ENCODE measurements at regions not wholly inside any gene's neighbourhood (a gene's known extent, or its start where the extent isn't known, plus 50 kb on each side); places are given as distances from the start of the nearest gene placed in this dataset.

- no peaks in the 10 kb centered on the region for H3K4me1 ChIP-seq (ENCODE audit: control insufficient read depth, low read depth, low read length)
- no CpG with 5 or more reads among the region's 6 CpGs for WGBS (ENCODE audit: extremely low coverage, insufficient coverage, low lambda C conversion rate)
- H4K8ac ChIP-seq (ENCODE audit: low read depth, low read length) = no peak overlapping the region
- H2BK120ac ChIP-seq (ENCODE audit: low read depth, low read length) = no peak overlapping the region
- no peak for DNase-seq
- H3K4ac ChIP-seq (ENCODE audit: low read depth, low read length) = no peak overlapping the region
- no peaks in the 10 kb centered on the region for H3K79me1 ChIP-seq (ENCODE audit: low read length)
- H3K27me3 ChIP-seq (ENCODE audit: insufficient read depth, low read length, poor library complexity) = no peaks in the 10 kb centered on the region
- H2BK5ac ChIP-seq (ENCODE audit: low read length) = no peak overlapping the region
- no peaks in the 10 kb centered on the region for H3K36me3 ChIP-seq (ENCODE audit: control insufficient read depth, insufficient read depth, low read length)
- no peak overlapping the region for H4K5ac ChIP-seq (ENCODE audit: low read length)
- no peak overlapping the region for H3K4me3 ChIP-seq (ENCODE audit: low read length)
- no peaks in the 10 kb centered on the region for H3K79me2 ChIP-seq (ENCODE audit: control insufficient read depth, insufficient read depth, low read length)
- no peak overlapping the region for H3K18ac ChIP-seq (ENCODE audit: low read length)
- H2BK15ac ChIP-seq (replicated peaks; ENCODE audit: low read depth) = no peak overlapping the region
- no peak overlapping the region for H3K23ac ChIP-seq (ENCODE audit: low read length)
- no peak overlapping the region for H3K56ac ChIP-seq (ENCODE audit: low read length)
- H3K4me2 ChIP-seq (ENCODE audit: low read length) = no peak overlapping the region
- no peak overlapping the region for H3K9ac ChIP-seq (ENCODE audit: low read length)
- no peak overlapping the region for H3K27ac ChIP-seq (ENCODE audit: low read depth, low read length)
- no peak overlapping the region for H2AK5ac ChIP-seq (ENCODE audit: low read length)
These were observed 133.6 kb upstream of the FAM9C start for GRCh38 chrX:13177921-13178566.

GRCh38 chrX:13175056-13175455 is 130.6 kb upstream of the FAM9C start:
- DNase-seq = no peak
- Histone ChIP-seq H3K36me3 (ENCODE audit: control insufficient read depth, insufficient read depth, low read length) (no peaks in the 10 kb centered on the region), H3K9ac (ENCODE audit: low read length) (no peak overlapping the region), H3K4ac (ENCODE audit: low read depth, low read length) (no peak overlapping the region), H3K4me2 (ENCODE audit: low read length) (no peak overlapping the region), H3K56ac (ENCODE audit: low read length) (no peak overlapping the region), H2BK5ac (ENCODE audit: low read length) (no peak overlapping the region), H2BK15ac (replicated peaks; ENCODE audit: low read depth) (no peak overlapping the region), H3K18ac (ENCODE audit: low read length) (no peak overlapping the region), H3K27ac (ENCODE audit: low read depth, low read length) (no peak overlapping the region), H2BK120ac (ENCODE audit: low read depth, low read length) (no peak overlapping the region), H3K79me2 (ENCODE audit: control insufficient read depth, insufficient read depth, low read length) (no peaks in the 10 kb centered on the region), H3K23ac (ENCODE audit: low read length) (no peak overlapping the region), H2AK5ac (ENCODE audit: low read length) (no peak overlapping the region), H4K5ac (ENCODE audit: low read length) (no peak overlapping the region), H4K8ac (ENCODE audit: low read depth, low read length) (no peak overlapping the region), H3K79me1 (ENCODE audit: low read length) (no peaks in the 10 kb centered on the region), H3K27me3 (ENCODE audit: insufficient read depth, low read length, poor library complexity) (no peaks in the 10 kb centered on the region), H3K4me1 (ENCODE audit: control insufficient read depth, low read depth, low read length) (no peaks in the 10 kb centered on the region), H3K4me3 (ENCODE audit: low read length) (no peak overlapping the region)
- no CpG with 5 or more reads among the region's 2 CpGs for WGBS (ENCODE audit: extremely low coverage, insufficient coverage, low lambda C conversion rate)

- H3K27me3 ChIP-seq (ENCODE audit: insufficient read depth, low read length, poor library complexity) = no peaks in the 10 kb centered on the region
These were observed 126.6 kb upstream of the FAM9C start for GRCh38 chrX:13170966-13171558.

GRCh38 chrX:13169684-13170083 is 125.3 kb upstream of the FAM9C start:
- Histone ChIP-seq H3K4me1 (ENCODE audit: control insufficient read depth, low read depth, low read length) (no peaks in the 10 kb centered on the region), H3K23ac (ENCODE audit: low read length) (no peak overlapping the region), H4K5ac (ENCODE audit: low read length) (no peak overlapping the region), H3K18ac (ENCODE audit: low read length) (no peak overlapping the region), H3K27ac (ENCODE audit: low read depth, low read length) (no peak overlapping the region), H3K56ac (ENCODE audit: low read length) (no peak overlapping the region), H2BK15ac (replicated peaks; ENCODE audit: low read depth) (no peak overlapping the region), H2AK5ac (ENCODE audit: low read length) (no peak overlapping the region), H3K4me3 (ENCODE audit: low read length) (no peak overlapping the region), H3K79me2 (ENCODE audit: control insufficient read depth, insufficient read depth, low read length) (no peaks in the 10 kb centered on the region), H4K8ac (ENCODE audit: low read depth, low read length) (no peak overlapping the region), H3K79me1 (ENCODE audit: low read length) (no peaks in the 10 kb centered on the region), H3K4ac (ENCODE audit: low read depth, low read length) (no peak overlapping the region), H3K4me2 (ENCODE audit: low read length) (no peak overlapping the region), H3K9ac (ENCODE audit: low read length) (no peak overlapping the region), H2BK120ac (ENCODE audit: low read depth, low read length) (no peak overlapping the region), H3K36me3 (ENCODE audit: control insufficient read depth, insufficient read depth, low read length) (no peaks in the 10 kb centered on the region), H3K27me3 (ENCODE audit: insufficient read depth, low read length, poor library complexity) (no peaks in the 10 kb centered on the region), H2BK5ac (ENCODE audit: low read length) (no peak overlapping the region)
- DNase-seq = no peak
- WGBS (ENCODE audit: extremely low coverage, insufficient coverage, low lambda C conversion rate) = no CpG with 5 or more reads among the region's 2 CpGs

More at GRCh38 chrX:13170966-13171558, 126.6 kb upstream of the FAM9C start:
- Histone ChIP-seq H3K79me1 (ENCODE audit: low read length) (no peaks in the 10 kb centered on the region), H3K36me3 (ENCODE audit: control insufficient read depth, insufficient read depth, low read length) (no peaks in the 10 kb centered on the region), H2AK5ac (ENCODE audit: low read length) (no peak overlapping the region), H3K56ac (ENCODE audit: low read length) (no peak overlapping the region), H4K5ac (ENCODE audit: low read length) (no peak overlapping the region), H2BK120ac (ENCODE audit: low read depth, low read length) (no peak overlapping the region), H3K18ac (ENCODE audit: low read length) (no peak overlapping the region), H4K8ac (ENCODE audit: low read depth, low read length) (no peak overlapping the region), H3K23ac (ENCODE audit: low read length) (no peak overlapping the region), H3K4me2 (ENCODE audit: low read length) (no peak overlapping the region), H2BK15ac (replicated peaks; ENCODE audit: low read depth) (no peak overlapping the region), H3K4me3 (ENCODE audit: low read length) (no peak overlapping the region), H3K4ac (ENCODE audit: low read depth, low read length) (no peak overlapping the region), H2BK5ac (ENCODE audit: low read length) (no peak overlapping the region), H3K4me1 (ENCODE audit: control insufficient read depth, low read depth, low read length) (no peaks in the 10 kb centered on the region), H3K27ac (ENCODE audit: low read depth, low read length) (no peak overlapping the region), H3K79me2 (ENCODE audit: control insufficient read depth, insufficient read depth, low read length) (no peaks in the 10 kb centered on the region), H3K9ac (ENCODE audit: low read length) (no peak overlapping the region)
- no peak for DNase-seq
- no CpG with 5 or more reads among the region's 2 CpGs for WGBS (ENCODE audit: extremely low coverage, insufficient coverage, low lambda C conversion rate)

GRCh38 chrX:13168269-13168668 is 123.8 kb upstream of the FAM9C start:
- Histone ChIP-seq H2BK5ac (ENCODE audit: low read length) (no peak overlapping the region), H3K18ac (ENCODE audit: low read length) (no peak overlapping the region), H4K8ac (ENCODE audit: low read depth, low read length) (no peak overlapping the region), H3K79me1 (ENCODE audit: low read length) (no peaks in the 10 kb centered on the region), H3K4me1 (ENCODE audit: control insufficient read depth, low read depth, low read length) (no peaks in the 10 kb centered on the region), H2AK5ac (ENCODE audit: low read length) (no peak overlapping the region), H3K27me3 (ENCODE audit: insufficient read depth, low read length, poor library complexity) (no peaks in the 10 kb centered on the region), H3K36me3 (ENCODE audit: control insufficient read depth, insufficient read depth, low read length) (no peaks in the 10 kb centered on the region), H3K4ac (ENCODE audit: low read depth, low read length) (no peak overlapping the region), H2BK15ac (replicated peaks; ENCODE audit: low read depth) (no peak overlapping the region), H3K79me2 (ENCODE audit: control insufficient read depth, insufficient read depth, low read length) (no peaks in the 10 kb centered on the region), H4K5ac (ENCODE audit: low read length) (no peak overlapping the region), H3K9ac (ENCODE audit: low read length) (no peak overlapping the region), H3K23ac (ENCODE audit: low read length) (no peak overlapping the region), H2BK120ac (ENCODE audit: low read depth, low read length) (no peak overlapping the region), H3K27ac (ENCODE audit: low read depth, low read length) (no peak overlapping the region), H3K4me3 (ENCODE audit: low read length) (no peak overlapping the region), H3K56ac (ENCODE audit: low read length) (no peak overlapping the region), H3K4me2 (ENCODE audit: low read length) (no peak overlapping the region)
- DNase-seq = no peak
- no CpG with 5 or more reads among the region's 5 CpGs for WGBS (ENCODE audit: extremely low coverage, insufficient coverage, low lambda C conversion rate)
